Testis (tissue), 2 donors: ENCODE measurements at regions not wholly inside any gene's neighbourhood (a gene's known extent, or its start where the extent isn't known, plus 50 kb on each side); places are given as distances from the start of the nearest gene placed in this dataset.

Source experiments
- CTCF ChIP-seq, 3 experiments: fragments of 450-650 bp in 2 of 3; fragments of 200-600 bp in 1 of 3; sonication (generic) in 1 of 3; IDR thresholded peaks; one replicate each; pipeline ENCODE4 v1.5.1; 2016 to 2019; ENCODE audit warnings: antibody characterized with exemption in 3 of 3, mild to moderate bottlenecking in 2 of 3, moderate library complexity in 1 of 3
- POLR2A ChIP-seq: fragments of 450-650 bp; IDR thresholded peaks from one replicate; pipeline ENCODE4 v1.6.1; 2017; ENCODE audit warnings: antibody characterized with exemption, mild to moderate bottlenecking, moderate library complexity

- TF ChIP-seq CTCF (IDR thresholded peaks at IDR 0.05) (no peak), POLR2A (no peak)
These were observed 1280.5 kb downstream of the OTOL1 start for GRCh38 chr3:162777118-162777517.
